Cerebellar cortex (tissue), 1 donor: ENCODE measurements at regions not wholly inside any gene's neighbourhood (a gene's known extent, or its start where the extent isn't known, plus 50 kb on each side); places are given as distances from the start of the nearest gene placed in this dataset.

Experiments used
- DNase-seq: peaks from one replicate; pipeline ENCODE4 v3.0.0-alpha.2; 2015; ENCODE audit warnings: low spot score

DNA sequence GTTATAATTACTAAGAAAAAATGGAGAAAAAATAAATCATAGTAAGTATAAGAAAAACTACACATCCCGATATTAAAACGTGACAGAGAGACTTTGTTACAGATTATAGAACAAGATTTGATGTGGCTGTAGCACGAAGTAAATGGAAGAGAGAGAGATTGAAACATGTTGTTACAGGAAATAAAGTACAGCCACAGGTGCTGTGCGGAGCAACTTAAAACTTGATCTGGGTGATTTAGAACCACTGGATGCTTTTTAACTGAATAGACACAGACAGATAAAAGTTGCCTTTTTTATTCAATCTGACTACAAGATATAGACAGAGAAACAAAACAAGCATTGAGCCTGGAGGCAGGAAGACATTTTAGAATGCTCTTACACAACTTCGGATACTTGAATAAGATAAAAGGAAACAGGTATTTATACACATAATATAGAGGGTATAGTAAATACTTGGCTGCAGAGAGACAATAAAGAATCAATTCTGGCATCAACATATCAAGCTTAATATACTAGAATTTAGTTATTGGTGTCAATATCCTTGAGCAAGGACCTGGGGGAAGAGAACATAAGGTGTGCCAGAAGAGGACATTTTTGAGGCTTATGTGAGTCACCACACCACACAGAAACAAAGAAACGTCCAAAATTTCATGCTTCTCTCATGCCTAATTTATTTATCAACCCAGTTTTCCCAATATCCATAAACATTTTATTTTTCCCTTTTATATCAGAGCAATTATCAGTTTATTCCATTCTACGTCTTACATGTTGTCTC, 548.5 kb downstream of the SLITRK1 start:
- DNase-seq = no peak

GRCh38 chr13:83332751-83333150, 549.5 kb downstream of the SLITRK1 start:
- no peak for DNase-seq

DNA sequence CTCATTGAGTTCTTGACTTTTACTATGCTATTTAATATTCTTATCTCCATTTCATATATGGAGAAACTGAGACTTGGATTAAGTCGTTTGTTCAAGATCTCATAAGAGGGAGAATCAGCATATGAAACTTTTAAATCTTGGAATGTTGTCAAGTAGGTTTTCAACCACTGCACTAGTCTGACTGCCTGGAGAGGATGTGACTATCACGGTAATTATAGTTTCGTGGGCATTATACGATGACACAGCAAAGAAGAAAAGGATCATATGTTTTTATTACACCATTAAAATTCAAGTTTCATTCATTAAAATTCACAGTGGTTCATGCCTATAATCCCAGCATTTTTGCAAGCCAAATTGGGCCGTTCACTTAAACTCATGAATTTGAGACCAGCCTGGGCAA, 555.2 kb downstream of the SLITRK1 start:
- DNase-seq = no peak

GRCh38 chr13:83325125-83325853, 557.0 kb downstream of the SLITRK1 start:
- no peak for DNase-seq

- DNase-seq = no peak
Measured at GRCh38 chr13:83311886-83312577, 570.2 kb downstream of the SLITRK1 start.

GRCh38 chr13:83298617-83299016, 583.7 kb downstream of the SLITRK1 start:
- DNase-seq = no peak

DNA sequence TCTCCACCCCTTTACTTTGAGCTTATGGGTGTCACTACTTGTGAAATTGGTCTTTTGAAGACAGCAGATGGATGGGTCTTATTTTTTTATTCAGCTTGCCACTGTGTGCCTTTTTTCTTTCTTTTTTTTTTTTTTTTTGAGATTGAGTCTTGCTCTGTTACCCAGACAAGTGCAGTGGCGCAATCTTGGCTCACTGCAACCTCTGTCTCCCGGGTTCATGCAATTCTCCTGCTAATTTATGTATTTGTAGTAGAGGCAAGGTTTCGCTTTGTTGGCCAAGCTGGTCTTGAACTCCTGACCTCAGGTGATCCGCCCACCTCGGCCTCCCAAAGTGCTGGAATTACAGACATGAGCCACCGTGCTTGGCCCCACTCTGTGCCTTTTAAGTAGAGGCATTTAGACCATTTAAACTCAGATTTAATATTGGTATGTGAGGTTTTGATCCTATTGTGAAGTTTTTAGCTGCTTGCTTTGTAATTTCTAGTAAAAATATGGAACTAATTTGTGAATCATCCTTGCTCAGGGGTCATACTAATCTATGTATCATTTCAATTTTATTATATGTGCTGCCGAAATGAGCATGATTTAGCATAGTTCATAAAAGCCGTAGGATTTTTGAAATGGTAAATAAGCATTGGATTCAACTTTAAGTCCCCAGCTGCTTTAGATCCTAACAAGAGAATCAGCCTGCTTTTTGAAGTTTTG, 584.5 kb downstream of the SLITRK1 start:
- no peak for DNase-seq

- DNase-seq = no peak
Measured at GRCh38 chr13:83295686-83296085, 586.6 kb downstream of the SLITRK1 start.

DNA sequence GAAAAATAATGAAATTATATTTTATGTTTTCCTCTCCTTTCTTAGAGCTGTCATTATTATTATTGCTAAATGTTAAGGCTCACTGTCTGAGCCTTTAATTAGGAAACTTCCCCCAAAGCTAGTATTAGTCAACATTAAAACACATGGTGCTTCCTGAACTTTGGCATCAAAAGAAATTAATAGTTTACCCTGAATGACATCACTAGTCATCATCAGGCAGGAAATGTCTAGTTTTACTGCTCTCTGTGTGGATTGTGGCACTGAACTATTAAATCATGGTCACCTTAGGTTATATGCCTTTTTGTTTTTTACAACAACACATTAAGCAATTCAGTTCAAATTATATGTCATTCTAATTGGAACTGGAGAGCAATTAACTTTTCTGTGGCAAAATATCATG, 595.5 kb downstream of the SLITRK1 start:
- DNase-seq = no peak

- no peak for DNase-seq
Measured at GRCh38 chr13:83281654-83282053, 600.6 kb downstream of the SLITRK1 start.

DNA sequence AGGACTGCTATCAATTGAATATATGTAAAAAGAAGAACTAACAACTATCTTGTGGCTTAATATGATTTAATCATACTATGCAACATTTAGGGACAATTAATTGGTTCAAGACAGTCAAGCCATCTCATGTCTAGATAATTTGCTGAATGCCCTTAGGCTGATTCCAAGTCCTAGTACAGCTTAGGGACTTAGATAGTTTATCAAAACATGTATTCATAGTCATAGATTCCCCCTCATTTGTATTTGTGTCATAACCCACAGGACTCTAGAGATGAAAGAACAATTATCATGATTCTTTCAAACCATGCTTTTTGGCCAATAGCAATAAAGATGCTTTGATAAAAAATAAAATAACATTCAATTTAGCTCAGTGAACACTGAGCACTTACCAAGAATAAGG, 607.6 kb downstream of the SLITRK1 start:
- no peak for DNase-seq

DNA sequence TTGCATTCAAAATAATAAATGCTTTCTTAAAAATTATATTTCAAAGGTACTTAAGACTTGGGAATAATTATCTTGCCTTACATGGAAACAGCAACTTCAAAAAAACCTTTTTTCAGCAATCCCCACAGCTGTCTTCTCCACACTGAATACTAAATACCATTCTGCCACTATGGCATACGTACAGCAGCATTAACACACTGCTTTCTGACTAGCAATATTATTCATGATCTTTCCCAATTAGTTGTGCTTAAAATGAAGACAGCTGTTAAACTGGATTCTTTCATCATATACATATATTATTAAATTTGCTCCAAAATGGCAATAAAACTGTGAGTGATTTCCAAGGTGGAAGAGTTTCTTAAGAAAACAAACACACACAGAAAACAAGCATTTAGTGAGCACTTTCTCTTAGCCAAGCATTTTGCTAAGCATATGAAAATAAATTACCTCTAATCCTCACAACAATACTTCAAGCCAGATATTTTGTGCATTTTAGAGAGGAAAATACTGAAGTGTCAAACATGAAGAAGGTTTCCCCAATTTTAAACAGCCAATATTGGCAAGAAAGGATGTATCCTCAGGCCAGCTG, 609.5 kb downstream of the SLITRK1 start:
- DNase-seq = no peak

- no peak for DNase-seq
Measured at GRCh38 chr13:83272076-83272475, 610.2 kb downstream of the SLITRK1 start.

- DNase-seq = no peak
Measured at GRCh38 chr13:83265279-83265678, 617.0 kb downstream of the SLITRK1 start.

- no peak for DNase-seq
Measured at GRCh38 chr13:83248751-83249150, 633.5 kb downstream of the SLITRK1 start.

- no peak for DNase-seq
Measured at GRCh38 chr13:83232626-83233025, 649.6 kb downstream of the SLITRK1 start.

- no peak for DNase-seq
Measured at GRCh38 chr13:83229574-83230305, 652.5 kb downstream of the SLITRK1 start.

DNA sequence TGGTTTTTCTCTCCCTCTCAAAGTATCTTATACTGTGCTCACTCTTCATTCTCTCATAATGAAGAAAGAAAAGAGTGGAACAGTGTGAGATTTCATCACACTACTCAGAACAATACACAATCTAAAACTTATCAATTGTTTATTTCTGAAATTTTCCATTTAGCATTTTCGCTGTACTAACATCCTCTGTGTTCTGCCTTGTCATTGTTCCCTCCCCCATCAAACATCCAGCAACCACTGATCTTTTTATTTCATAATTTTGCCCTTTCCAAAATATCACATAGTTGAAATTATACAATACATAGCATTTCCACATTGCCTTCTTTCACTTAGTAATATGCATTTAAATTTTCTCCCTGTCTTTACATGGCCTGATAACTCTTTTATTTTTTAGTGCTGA, 658.7 kb downstream of the SLITRK1 start:
- DNase-seq = no peak

DNA sequence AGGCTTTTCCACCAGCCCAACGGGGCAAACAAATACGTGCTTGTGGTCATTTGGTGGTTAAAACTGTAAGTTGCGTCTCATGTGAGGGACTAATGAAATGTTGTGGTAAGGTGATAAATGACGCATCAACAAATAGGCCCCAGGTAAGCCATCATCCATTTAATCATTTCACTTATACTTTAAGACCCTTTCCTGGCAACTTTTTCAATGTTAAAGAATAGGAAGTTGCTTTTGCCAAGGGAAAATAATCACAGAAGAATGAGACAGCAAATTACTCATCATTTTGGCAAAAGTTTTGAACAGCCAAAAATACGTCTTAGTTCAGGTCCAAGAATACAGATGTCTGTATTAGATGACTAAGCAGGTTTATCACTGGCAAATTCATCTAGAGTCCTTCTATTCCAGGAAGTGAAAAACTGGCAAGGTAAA, 660.4 kb downstream of the SLITRK1 start:
- DNase-seq = no peak

DNA sequence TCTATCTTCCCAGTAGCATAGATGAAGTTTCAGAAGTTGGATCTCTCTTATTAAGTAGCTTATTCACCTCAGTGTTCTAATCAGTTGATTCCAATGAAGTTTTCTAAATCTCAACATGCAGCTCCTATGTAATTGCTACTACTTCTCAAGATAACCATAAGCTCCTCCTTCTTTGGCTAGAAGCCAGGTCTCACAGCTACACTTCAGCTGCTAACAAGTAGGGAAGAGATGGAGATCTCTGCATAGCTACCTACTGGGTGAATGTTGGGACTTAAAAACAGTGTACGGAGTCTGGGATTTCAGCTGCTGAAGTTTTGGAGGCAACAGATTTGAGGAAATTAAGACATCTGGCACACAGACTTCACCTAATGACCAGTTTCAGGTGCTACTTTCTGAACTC, 661.0 kb downstream of the SLITRK1 start:
- DNase-seq = no peak

- no peak for DNase-seq
Measured at GRCh38 chr13:83220241-83220640, 662.0 kb downstream of the SLITRK1 start.
